Thyroid gland (tissue), 4 donors: ENCODE measurements at regions not wholly inside any gene's neighbourhood (a gene's known extent, or its start where the extent isn't known, plus 50 kb on each side); places are given as distances from the start of the nearest gene placed in this dataset.

ENCODE experiments used
- POLR2A ChIP-seq, 2 donors: fragments of 450-650 bp; IDR thresholded peaks; one replicate each; pipeline ENCODE4 v1.6.1; 2017; ENCODE audit warnings: antibody characterized with exemption in 2 of 2, mild to moderate bottlenecking in 2 of 2, moderate library complexity in 1 of 2
- TF ChIP-seq, protein P1 (sequence below), 6 experiments: fragments of 200-600 bp in 3 of 6; fragments of 450-650 bp in 3 of 6; sonication (generic) in 3 of 6; IDR thresholded peaks; one replicate each; pipeline ENCODE4 v1.5.1; 2016 to 2019; ENCODE audit warnings: antibody characterized with exemption in 6 of 6, mild to moderate bottlenecking in 2 of 6, inconsistent platforms in 1 of 6, moderate library complexity in 1 of 6

DNA sequence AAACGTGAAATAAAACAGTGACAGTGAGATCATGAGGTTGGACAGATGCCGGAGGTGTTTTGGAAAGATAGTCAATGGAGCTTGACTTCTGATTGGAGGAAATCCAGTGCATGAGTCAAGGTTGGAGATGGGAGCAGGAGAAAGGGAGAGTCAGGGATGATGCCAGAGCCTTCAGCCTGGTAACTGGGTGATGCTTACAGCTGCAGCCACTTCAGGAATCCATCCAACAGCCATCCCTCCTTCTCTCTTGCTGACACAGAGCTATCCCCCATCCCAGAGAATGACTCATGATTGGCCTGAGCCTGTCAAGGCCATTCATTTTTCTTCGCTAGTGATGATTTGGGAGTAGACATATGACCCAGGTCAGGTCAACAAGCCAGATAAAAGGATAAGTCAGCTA lies 112.8 kb downstream of the SAMD5 start:
- TF ChIP-seq, protein P1, sequence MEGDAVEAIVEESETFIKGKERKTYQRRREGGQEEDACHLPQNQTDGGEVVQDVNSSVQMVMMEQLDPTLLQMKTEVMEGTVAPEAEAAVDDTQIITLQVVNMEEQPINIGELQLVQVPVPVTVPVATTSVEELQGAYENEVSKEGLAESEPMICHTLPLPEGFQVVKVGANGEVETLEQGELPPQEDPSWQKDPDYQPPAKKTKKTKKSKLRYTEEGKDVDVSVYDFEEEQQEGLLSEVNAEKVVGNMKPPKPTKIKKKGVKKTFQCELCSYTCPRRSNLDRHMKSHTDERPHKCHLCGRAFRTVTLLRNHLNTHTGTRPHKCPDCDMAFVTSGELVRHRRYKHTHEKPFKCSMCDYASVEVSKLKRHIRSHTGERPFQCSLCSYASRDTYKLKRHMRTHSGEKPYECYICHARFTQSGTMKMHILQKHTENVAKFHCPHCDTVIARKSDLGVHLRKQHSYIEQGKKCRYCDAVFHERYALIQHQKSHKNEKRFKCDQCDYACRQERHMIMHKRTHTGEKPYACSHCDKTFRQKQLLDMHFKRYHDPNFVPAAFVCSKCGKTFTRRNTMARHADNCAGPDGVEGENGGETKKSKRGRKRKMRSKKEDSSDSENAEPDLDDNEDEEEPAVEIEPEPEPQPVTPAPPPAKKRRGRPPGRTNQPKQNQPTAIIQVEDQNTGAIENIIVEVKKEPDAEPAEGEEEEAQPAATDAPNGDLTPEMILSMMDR (IDR thresholded peaks at IDR 0.05) = no peak
- no peak for TF ChIP-seq POLR2A (IDR thresholded peaks at IDR 0.05)
